ENCODE measurements at regions not wholly inside any gene's neighbourhood (a gene's known extent, or its start where the extent isn't known, plus 50 kb on each side); places are given as distances from the start of the nearest gene placed in this dataset.
"Not testable (repeated sequence)": the region's sequence is repeated elsewhere in the genome, so short reads cannot be mapped to it uniquely, and the experiment has no call there.

GRCh38 chr22:22758101-22758807 lies 113.8 kb downstream of the GGTLC2 start:
- POLR2A ChIA-PET, H3K36me3 Mint-ChIP-seq, H3K9me3 Mint-ChIP-seq, DNase-seq, ATAC-seq, H3K27me3 Mint-ChIP-seq: not testable (repeated sequence)
- Mint-ChIP-seq H3K27ac (peak overlapping the region in 7 of 10 donors; percentile 20 to 86 (median 66)), H3K4me3 (peak overlapping the region in 3 of 10 donors; percentile 67 to 79 (median 72)), H3K4me1 (peaks cover 9 to 66% (median 57%) of the 10 kb centered on the region in 4 donors)

DNA sequence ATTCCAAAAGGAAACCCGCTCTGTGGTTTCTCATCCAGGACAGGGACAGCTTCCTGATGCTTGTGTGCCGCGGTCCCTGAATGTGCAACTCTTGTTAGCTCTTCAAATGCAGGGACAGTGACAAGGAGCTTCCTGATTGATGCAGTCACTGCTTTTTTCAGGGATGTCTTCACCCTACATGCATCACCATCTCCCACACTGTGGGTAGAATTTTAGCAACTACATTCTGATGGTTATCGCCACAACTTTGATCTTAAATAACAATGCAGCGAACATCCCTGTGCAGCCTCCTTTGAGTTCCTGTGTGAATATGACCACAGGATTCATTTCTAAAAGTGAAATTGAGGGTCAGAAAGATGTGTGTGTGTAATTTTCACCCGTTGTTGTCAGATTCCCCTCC lies 115.0 kb downstream of the GGTLC2 start:
- Mint-ChIP-seq H3K4me1 (peaks cover 4 to 55% (median 48%) of the 10 kb centered on the region in 4 donors), H3K9me3 (no peaks in the 10 kb centered on the region), H3K36me3 (no peaks in the 10 kb centered on the region), H3K27ac (peak overlapping the region in 8 of 10 donors; percentile 17 to 96 (median 76)), H3K27me3 (no peaks in the 10 kb centered on the region), H3K4me3 (peak overlapping the region in 8 of 10 donors; percentile 29 to 91 (median 60))
- POLR2A ChIA-PET: no interaction called here
- ATAC-seq (no peak), DNase-seq (peak in 1 of 10 donors; percentile 38)

DNA sequence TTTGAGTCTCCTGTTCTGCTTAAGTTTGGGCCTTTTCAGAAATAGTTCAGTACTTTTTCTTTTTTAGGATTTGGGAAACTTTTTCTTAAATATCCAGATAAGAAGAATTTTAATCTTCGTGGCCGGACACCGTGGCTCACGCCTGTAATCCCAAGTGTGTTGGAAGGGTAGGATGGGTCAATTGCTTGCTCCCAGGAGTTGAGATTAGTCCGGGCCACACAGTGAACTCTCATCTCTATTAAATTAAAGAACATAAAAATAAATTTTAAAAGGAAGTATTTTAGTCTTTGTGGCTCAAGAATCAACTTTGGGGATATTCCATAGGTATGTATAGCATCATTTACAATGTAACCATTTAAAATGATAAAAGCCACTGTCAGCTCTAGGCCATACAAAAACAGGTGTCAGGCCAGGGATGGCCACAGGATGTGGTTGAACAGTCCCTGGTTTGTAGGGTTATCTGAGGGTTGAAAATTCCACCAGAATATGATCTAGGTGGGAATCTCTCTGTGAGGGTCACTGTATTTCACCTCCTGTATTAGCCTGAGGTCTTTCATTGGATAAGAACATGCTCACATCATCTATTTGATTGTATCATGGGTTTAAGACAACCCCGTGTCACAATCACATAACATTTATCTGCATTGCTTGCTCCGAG lies 115.6 kb downstream of the GGTLC2 start:
- Mint-ChIP-seq H3K27me3 (no peaks in the 10 kb centered on the region), H3K4me3 (peak overlapping the region in 5 of 10 donors; percentile 5 to 91 (median 53)), H3K4me1 (peaks cover 4 to 50% (median 45%) of the 10 kb centered on the region in 4 donors), H3K27ac (peak overlapping the region in 7 of 10 donors; percentile 17 to 96 (median 82)), H3K9me3 (no peaks in the 10 kb centered on the region), H3K36me3 (no peaks in the 10 kb centered on the region)
- ATAC-seq (no peak), DNase-seq (no peak)
- POLR2A ChIA-PET: interaction anchor here (0.6 kb wide), 1 partner anchor 9 kb away, joined by 3 read pairs; no protein-coding TSS in a partner anchor

DNA sequence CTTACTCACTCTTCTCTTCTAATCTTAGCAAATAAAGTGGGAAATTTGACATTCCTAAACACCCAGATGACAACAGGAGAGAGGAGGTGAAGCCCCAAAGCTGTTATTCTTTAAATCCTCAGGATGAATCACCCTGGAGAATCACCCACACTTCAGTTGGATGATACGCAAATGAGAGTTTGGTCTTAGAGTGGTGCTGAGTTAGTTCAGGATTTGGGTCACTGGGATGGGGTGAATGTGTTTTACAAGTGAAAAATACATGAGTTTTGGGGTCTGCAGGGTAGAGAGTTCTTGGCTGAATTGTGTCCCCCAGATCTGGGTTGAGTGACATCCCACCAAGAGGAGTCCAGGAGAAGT lies 117.2 kb downstream of the GGTLC2 start:
- Mint-ChIP-seq H3K36me3 (no peaks in the 10 kb centered on the region), H3K4me3 (peak overlapping the region in 2 of 10 donors; percentile 19 to 71), H3K4me1 (peaks cover 4 to 36% (median 30%) of the 10 kb centered on the region in 4 donors), H3K9me3 (no peaks in the 10 kb centered on the region), H3K27ac (peak overlapping the region in 2 of 10 donors; percentile 74 to 80), H3K27me3 (peaks cover 0 to 3% (median 0%) of the 10 kb centered on the region in 5 donors)
- POLR2A ChIA-PET: no interaction called here
- ATAC-seq: no peak
- no peak for DNase-seq

GRCh38 chr22:22761963-22762772 lies 117.8 kb downstream of the GGTLC2 start:
- H3K36me3 Mint-ChIP-seq: no peaks in the 10 kb centered on the region
- peaks cover 0 to 3% (median 0%) of the 10 kb centered on the region in 5 donors for H3K27me3 Mint-ChIP-seq
- POLR2A ChIA-PET: interaction anchor here (2.0 kb wide), 1 partner anchor 9 kb away, joined by 7 read pairs; no protein-coding TSS in a partner anchor
- no peaks in the 10 kb centered on the region for H3K9me3 Mint-ChIP-seq
- ATAC-seq: no peak
- DNase-seq: no peak
- H3K27ac Mint-ChIP-seq: peak overlapping the region in 2 of 10 donors; percentile 17 to 80
- H3K4me1 Mint-ChIP-seq: peaks cover 3 to 30% (median 25%) of the 10 kb centered on the region in 4 donors
- peak overlapping the region in 2 of 10 donors; percentile 19 to 71 for H3K4me3 Mint-ChIP-seq

GRCh38 chr22:22763512-22763911 lies 119.1 kb downstream of the GGTLC2 start:
- peak overlapping the region in 3 of 10 donors; percentile 29 to 58 (median 52) for H3K27ac Mint-ChIP-seq

GRCh38 chr22:22764085-22764484 lies 119.7 kb downstream of the GGTLC2 start:
- no peaks in the 10 kb centered on the region for H3K36me3 Mint-ChIP-seq

More at GRCh38 chr22:22763512-22763911, 119.1 kb downstream of the GGTLC2 start:
- DNase-seq (no peak), ATAC-seq (no peak)
- no peaks in the 10 kb centered on the region for H3K9me3 Mint-ChIP-seq
- peaks cover 0 to 8% (median 0%) of the 10 kb centered on the region in 5 donors for H3K27me3 Mint-ChIP-seq
- peaks cover 0 to 20% (median 14%) of the 10 kb centered on the region in 4 donors for H3K4me1 Mint-ChIP-seq
- H3K36me3 Mint-ChIP-seq: no peaks in the 10 kb centered on the region
- POLR2A ChIA-PET: interaction anchor here (0.6 to 2.0 kb wide), 2 partner anchors 10 to 225 kb away, joined by 3 to 7 read pairs; no protein-coding TSS in a partner anchor
- no peak overlapping the region for H3K4me3 Mint-ChIP-seq

DNA sequence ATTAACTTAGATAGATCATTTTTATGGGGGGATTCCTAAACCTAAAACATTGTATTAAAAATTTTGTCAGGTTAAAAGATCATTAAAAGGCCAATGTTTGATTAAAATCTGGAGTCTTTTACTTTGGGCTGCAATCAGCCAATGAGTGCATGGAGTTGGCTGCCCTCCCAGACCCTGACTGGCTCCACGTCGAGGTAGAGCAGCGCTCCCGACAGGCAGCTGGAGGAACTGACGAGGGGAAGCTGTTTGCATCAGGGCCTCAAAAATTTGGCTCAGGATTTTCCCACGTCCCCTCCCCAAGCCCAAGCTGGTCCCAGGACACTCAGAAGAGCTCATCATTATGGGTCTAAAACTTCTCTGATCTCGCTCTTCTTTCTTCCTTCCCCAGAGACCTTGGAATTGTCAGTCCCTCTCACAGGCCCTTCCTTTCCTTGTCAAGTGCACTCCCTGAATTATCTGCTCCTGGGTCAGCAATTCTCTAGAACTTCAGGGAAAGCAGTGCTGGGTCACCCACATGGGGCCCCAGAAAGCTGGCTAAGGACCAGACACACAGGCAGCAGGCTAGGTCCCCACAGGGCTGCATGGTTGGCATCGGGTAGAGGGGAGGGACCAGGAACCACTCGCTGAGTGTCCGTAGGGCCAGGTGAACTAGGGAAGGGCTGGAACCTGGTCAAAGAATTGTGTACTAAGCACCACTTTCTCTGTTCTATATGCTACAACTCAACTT lies 119.6 kb upstream of the IGLL5 start:
- ATAC-seq (no peak), DNase-seq (no peak)
- Mint-ChIP-seq H3K36me3 (no peaks in the 10 kb centered on the region), H3K27me3 (peaks cover 0 to 10% (median 2%) of the 10 kb centered on the region in 5 donors), H3K27ac (peak overlapping the region in 3 of 10 donors; percentile 33 to 67 (median 40)), H3K9me3 (no peaks in the 10 kb centered on the region), H3K4me3 (no peak overlapping the region), H3K4me1 (peaks cover 0 to 19% (median 1%) of the 10 kb centered on the region in 4 donors)
- POLR2A ChIA-PET: interaction anchor here (0.6 to 0.7 kb wide), 2 partner anchors 9 to 12 kb away, joined by 4 to 5 read pairs; no protein-coding TSS in a partner anchor

More at GRCh38 chr22:22764085-22764484, 119.7 kb downstream of the GGTLC2 start:
- POLR2A ChIA-PET: interaction anchor here (0.6 to 2.0 kb wide), 2 partner anchors 10 to 225 kb away, joined by 3 to 7 read pairs; no protein-coding TSS in a partner anchor
- peak overlapping the region in 1 of 10 donors; percentile 1 for H3K4me3 Mint-ChIP-seq
- H3K9me3 Mint-ChIP-seq: no peaks in the 10 kb centered on the region
- peak overlapping the region in 1 of 10 donors; percentile 61 for H3K27ac Mint-ChIP-seq
- peaks cover 0 to 16% (median 10%) of the 10 kb centered on the region in 4 donors for H3K4me1 Mint-ChIP-seq
- H3K27me3 Mint-ChIP-seq: peaks cover 0 to 10% (median 2%) of the 10 kb centered on the region in 5 donors
- DNase-seq (no peak), ATAC-seq (no peak)

- Mint-ChIP-seq H3K4me1 (peaks cover 0 to 23% (median 1%) of the 10 kb centered on the region in 4 donors), H3K27ac (peak overlapping the region in 1 of 10 donors; percentile 57)
Observed at GRCh38 chr22:22768885-22769284, 118.7 kb upstream of the IGLL5 start.

DNA sequence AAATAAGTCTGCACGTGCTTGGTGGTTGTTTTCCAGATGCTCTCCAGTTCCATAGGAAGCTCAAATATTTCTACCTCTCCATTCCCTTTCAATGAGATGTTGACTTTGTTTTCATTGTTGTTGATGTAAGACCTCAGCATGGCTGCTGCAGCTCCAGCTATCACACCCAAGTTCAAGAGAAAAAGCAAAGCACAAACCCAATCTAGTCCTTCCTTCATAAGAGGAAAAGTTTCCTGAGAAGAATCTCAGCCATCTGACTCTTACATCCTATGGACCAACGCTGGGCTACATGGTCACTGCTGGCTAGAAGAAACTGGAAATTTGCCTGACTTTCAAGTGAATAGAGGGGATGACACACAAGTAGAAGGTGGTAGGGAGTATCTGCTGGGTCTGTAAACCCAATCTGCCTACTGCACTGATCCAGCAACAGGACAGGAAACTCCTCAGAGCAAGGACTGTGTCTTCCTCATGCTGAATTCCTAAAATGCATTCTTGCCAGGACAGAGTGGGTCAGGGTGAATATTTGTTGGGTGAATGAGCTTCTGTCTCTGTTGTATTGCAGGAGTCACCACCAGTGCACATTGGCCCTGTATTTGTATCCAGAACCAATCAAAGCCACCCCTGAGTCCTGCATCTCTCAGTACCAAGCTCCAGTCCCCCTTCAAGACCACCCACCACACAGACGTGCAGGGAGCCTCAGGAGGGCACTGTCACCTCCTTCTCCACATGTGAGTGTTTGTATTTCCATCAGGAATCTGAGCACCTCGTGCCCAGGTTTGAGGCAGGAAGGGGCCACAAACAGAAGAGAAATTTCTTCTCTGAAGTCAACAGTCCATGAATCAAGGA lies 118.0 kb upstream of the IGLL5 start:
- Mint-ChIP-seq H3K36me3 (no peaks in the 10 kb centered on the region), H3K27ac (peak overlapping the region in 1 of 10 donors; percentile 52), H3K4me3 (no peak overlapping the region), H3K9me3 (no peaks in the 10 kb centered on the region), H3K27me3 (peaks cover 0 to 10% (median 2%) of the 10 kb centered on the region in 5 donors), H3K4me1 (peaks cover 0 to 24% (median 2%) of the 10 kb centered on the region in 4 donors)
- ATAC-seq: no peak
- DNase-seq: no peak
- POLR2A ChIA-PET: interaction anchor here (1.5 to 1.9 kb wide), 3 partner anchors 14 to 20 kb away, joined by 4 to 8 read pairs (median 6); no protein-coding TSS in a partner anchor

More at GRCh38 chr22:22768885-22769284, 118.7 kb upstream of the IGLL5 start:
- POLR2A ChIA-PET: interaction anchor here (1.5 to 1.9 kb wide), 2 partner anchors 13 to 15 kb away, joined by 4 to 6 read pairs; no protein-coding TSS in a partner anchor
- Mint-ChIP-seq H3K27me3 (peaks cover 0 to 10% (median 2%) of the 10 kb centered on the region in 5 donors), H3K9me3 (no peaks in the 10 kb centered on the region), H3K4me3 (no peak overlapping the region), H3K36me3 (no peaks in the 10 kb centered on the region)
- no peak for ATAC-seq
- DNase-seq: no peak

Data from naive thymus-derived CD8-positive, alpha-beta T cell (primary cell).